Prostate gland (tissue), 2 donors: ENCODE measurements at regions not wholly inside any gene's neighbourhood (a gene's known extent, or its start where the extent isn't known, plus 50 kb on each side); places are given as distances from the start of the nearest gene placed in this dataset.

ENCODE experiments used
- DNase-seq: peaks from one replicate; pipeline ENCODE4 v3.0.0-alpha.2; 2019; ENCODE audit warnings: low spot score
- H3K27ac ChIP-seq, 2 donors: fragments of 200-600 bp; sonication (generic); 2 replicates each; pipeline ENCODE4 v1.5.1; 2017 to 2019
- H3K27me3 ChIP-seq: fragments of 200-600 bp; sonication (generic); replicated peaks from 2 replicates; pipeline ENCODE4 v1.5.1; 2019; ENCODE audit not compliant: insufficient read depth
- H3K36me3 ChIP-seq, 2 donors: fragments of 200-600 bp; sonication (generic); 1 replicate in 1 of 2; 2 replicates in 1 of 2; pipeline versions ENCODE4 v1.5.1 to v1.8.1; 2017 to 2019
- H3K4me1 ChIP-seq: fragments of 200-600 bp; sonication (generic); replicated peaks from 2 replicates; pipeline ENCODE4 v1.5.1; 2019
- H3K4me3 ChIP-seq, 2 donors: fragments of 200-600 bp; sonication (generic); 2 replicates each; pipeline ENCODE4 v1.5.1; 2017 to 2019
- H3K9me3 ChIP-seq: fragments of 200-600 bp; sonication (generic); 2 replicates; pipeline ENCODE4 v1.5.1; 2017
- CTCF ChIP-seq, 4 experiments: fragments of 200-600 bp in 2 of 4; fragments of 450-650 bp in 2 of 4; sonication (generic) in 2 of 4; IDR thresholded peaks; 1 replicate in 3 of 4; 2 replicates in 1 of 4; pipeline ENCODE4 v1.5.1; 2016 to 2019; ENCODE audit warnings: antibody characterized with exemption in 4 of 4, mild to moderate bottlenecking in 2 of 4, moderate library complexity in 2 of 4
- POLR2A ChIP-seq: fragments of 450-650 bp; IDR thresholded peaks from one replicate; pipeline ENCODE4 v1.6.1; 2016; ENCODE audit warnings: antibody characterized with exemption, mild to moderate bottlenecking
- POLR2AphosphoS5 ChIP-seq: sonication (generic); formaldehyde crosslinking; IDR thresholded peaks from one replicate; pipeline ENCODE4 v1.6.1; 2017; ENCODE audit warnings: antibody characterized with exemption
- WGBS: methylation state at CpG from one replicate; pipeline ENCODE4 v1.1.5; 2018; 5-methylcytosine and 5-hydroxymethylcytosine counted together
- intact Hi-C: fragments of 100-400 bp; cut with DNase I; formaldehyde crosslinking; loops from one replicate; pipeline ENCODE4 v1.14.2; 2022

- no peak for TF ChIP-seq CTCF (IDR thresholded peaks at IDR 0.05)
- TF ChIP-seq POLR2A, result no peak
- no peak for TF ChIP-seq POLR2AphosphoS5
- no peaks in the 10 kb centered on the region for H3K36me3 ChIP-seq
- no peaks in the 10 kb centered on the region for H3K27me3 ChIP-seq
- 45% methylated on average over 3 of the region's 3 CpGs for WGBS
- no peak overlapping the region for H3K4me3 ChIP-seq
- H3K9me3 ChIP-seq, result no peaks in the 10 kb centered on the region
- DNase-seq, result no peak
- intact Hi-C loops, result no loop called here
- H3K4me1 ChIP-seq, result no peaks in the 10 kb centered on the region
- H3K27ac ChIP-seq, result no peak overlapping the region
Measured at GRCh38 chr12:103249607-103250006, 246.2 kb downstream of the C12orf42 start.

- 87% methylated on average over 1 of the region's 1 CpG for WGBS
- no peak for DNase-seq
- H3K9me3 ChIP-seq, result no peaks in the 10 kb centered on the region
- no peaks in the 10 kb centered on the region for H3K36me3 ChIP-seq
- no peak for TF ChIP-seq POLR2A
- TF ChIP-seq CTCF (IDR thresholded peaks at IDR 0.05), result no peak
- no peak for TF ChIP-seq POLR2AphosphoS5
- no peak overlapping the region for H3K4me3 ChIP-seq
- no peak overlapping the region for H3K27ac ChIP-seq
- H3K4me1 ChIP-seq, result no peaks in the 10 kb centered on the region
- H3K27me3 ChIP-seq, result no peaks in the 10 kb centered on the region
- intact Hi-C loops, result no loop called here
Measured at GRCh38 chr12:103250487-103250886, 245.3 kb downstream of the C12orf42 start.
